ENCODE measurements at regions not wholly inside any gene's neighbourhood (a gene's known extent, or its start where the extent isn't known, plus 50 kb on each side); places are given as distances from the start of the nearest gene placed in this dataset.
A peak's percentile ranks its signal among the peaks of the same experiment; 100 is the strongest.

GRCh38 chr1:79290927-79291474, 284.5 kb upstream of the ADGRL4 start:
- 52% methylated on average over 7 of the region's 7 CpGs for WGBS
- Histone ChIP-seq H3K27ac (peak overlapping the region in 1 of 2 donors; percentile 51), H3K36me3 (no peaks in the 10 kb centered on the region), H3K4me3 (no peak overlapping the region), H3K4me1 (replicated peaks) (peaks cover 2% of the 10 kb centered on the region), H3K9me3 (no peaks in the 10 kb centered on the region), H3K27me3 (replicated peaks; ENCODE audit: insufficient read depth) (no peaks in the 10 kb centered on the region)
- TF ChIP-seq CTCF (IDR thresholded peaks at IDR 0.05) (no peak), POLR2AphosphoS5 (IDR thresholded peaks at IDR 0.05) (peak; percentile 64), POLR2A (IDR thresholded peaks at IDR 0.05) (no peak)
- intact Hi-C loops (cut with DNase I): no loop called here
- DNase-seq (ENCODE audit: low spot score): peak; percentile 27

GRCh38 chr1:79287982-79288381, 281.5 kb upstream of the ADGRL4 start:
- Histone ChIP-seq H3K27me3 (replicated peaks; ENCODE audit: insufficient read depth) (no peaks in the 10 kb centered on the region), H3K27ac (no peak overlapping the region), H3K4me1 (replicated peaks) (peaks cover 2% of the 10 kb centered on the region), H3K9me3 (no peaks in the 10 kb centered on the region), H3K4me3 (no peak overlapping the region), H3K36me3 (no peaks in the 10 kb centered on the region)
- TF ChIP-seq POLR2AphosphoS5 (IDR thresholded peaks at IDR 0.05): no peak
- TF ChIP-seq POLR2A (IDR thresholded peaks at IDR 0.05): no peak
- TF ChIP-seq CTCF (IDR thresholded peaks at IDR 0.05): no peak
- intact Hi-C loops (cut with DNase I): no loop called here
- 71% methylated on average over 2 of the region's 2 CpGs for WGBS
- DNase-seq (ENCODE audit: low spot score): no peak

- Histone ChIP-seq H3K27ac (no peak overlapping the region), H3K4me3 (no peak overlapping the region), H3K36me3 (no peaks in the 10 kb centered on the region), H3K4me1 (replicated peaks) (peaks cover 2% of the 10 kb centered on the region), H3K27me3 (replicated peaks; ENCODE audit: insufficient read depth) (no peaks in the 10 kb centered on the region), H3K9me3 (no peaks in the 10 kb centered on the region)
- no peak for DNase-seq (ENCODE audit: low spot score)
- WGBS: 81% methylated on average over 2 of the region's 2 CpGs
- no peak for TF ChIP-seq POLR2A (IDR thresholded peaks at IDR 0.05)
- no peak for TF ChIP-seq POLR2AphosphoS5 (IDR thresholded peaks at IDR 0.05)
- no peak for TF ChIP-seq CTCF (IDR thresholded peaks at IDR 0.05)
- intact Hi-C loops (cut with DNase I): no loop called here
Observed at GRCh38 chr1:79285667-79286066, 279.1 kb upstream of the ADGRL4 start.

- intact Hi-C loops (cut with DNase I): no loop called here
- H3K4me1 ChIP-seq (replicated peaks): peaks cover 2% of the 10 kb centered on the region
- H3K36me3 ChIP-seq: no peaks in the 10 kb centered on the region
- no peak overlapping the region for H3K27ac ChIP-seq
- H3K4me3 ChIP-seq: no peak overlapping the region
- TF ChIP-seq POLR2A (IDR thresholded peaks at IDR 0.05) (no peak), CTCF (IDR thresholded peaks at IDR 0.05) (no peak), POLR2AphosphoS5 (IDR thresholded peaks at IDR 0.05) (no peak)
- no peaks in the 10 kb centered on the region for H3K27me3 ChIP-seq (replicated peaks; ENCODE audit: insufficient read depth)
- H3K9me3 ChIP-seq: no peaks in the 10 kb centered on the region
- DNase-seq (ENCODE audit: low spot score): no peak
- 91% methylated on average over 10 of the region's 10 CpGs for WGBS
Observed at GRCh38 chr1:79283451-79283850, 276.9 kb upstream of the ADGRL4 start.

GRCh38 chr1:79281442-79281841, 274.9 kb upstream of the ADGRL4 start:
- H3K4me3 ChIP-seq: no peak overlapping the region
- no peaks in the 10 kb centered on the region for H3K27me3 ChIP-seq (replicated peaks; ENCODE audit: insufficient read depth)
- DNase-seq (ENCODE audit: low spot score): no peak
- no peaks in the 10 kb centered on the region for H3K36me3 ChIP-seq
- H3K27ac ChIP-seq: no peak overlapping the region
- no peak for TF ChIP-seq CTCF (IDR thresholded peaks at IDR 0.05)
- no peak for TF ChIP-seq POLR2AphosphoS5 (IDR thresholded peaks at IDR 0.05)
- TF ChIP-seq POLR2A (IDR thresholded peaks at IDR 0.05): no peak
- H3K9me3 ChIP-seq: no peaks in the 10 kb centered on the region
- WGBS: 76% methylated on average over 6 of the region's 6 CpGs
- intact Hi-C loops (cut with DNase I): no loop called here
- no peaks in the 10 kb centered on the region for H3K4me1 ChIP-seq (replicated peaks)

Measured in prostate gland (tissue), 2 donors.